GM12873 (cell line): ENCODE measurements at regions not wholly inside any gene's neighbourhood (a gene's known extent, or its start where the extent isn't known, plus 50 kb on each side); places are given as distances from the start of the nearest gene placed in this dataset.

Experiments
- CTCF ChIP-seq: IDR thresholded peaks from 2 replicates; pipeline ENCODE4 v1.5.1; 2012; ENCODE audit warnings: low read depth, mild to moderate bottlenecking, moderate library complexity, low read length, control low read depth; ENCODE audit not compliant: insufficient read depth; ENCODE audit errors: missing control alignments

GRCh38 chr1:199242147-199242546 is 603.3 kb downstream of the PTPRC start:
- no peak for TF ChIP-seq CTCF

GRCh38 chr1:199242601-199243000 is 603.8 kb downstream of the PTPRC start:
- no peak for TF ChIP-seq CTCF

GRCh38 chr1:199243423-199244061 is 604.7 kb downstream of the PTPRC start:
- peak; percentile 95 for TF ChIP-seq CTCF

- TF ChIP-seq CTCF = no peak
Measured at GRCh38 chr1:199245946-199246345, 607.1 kb downstream of the PTPRC start.

GRCh38 chr1:199246716-199247115 is 607.9 kb downstream of the PTPRC start:
- TF ChIP-seq CTCF = no peak

- no peak for TF ChIP-seq CTCF
Measured at GRCh38 chr1:199247891-199248290, 609.1 kb downstream of the PTPRC start.

GRCh38 chr1:199261328-199261727 is 622.5 kb downstream of the PTPRC start:
- no peak for TF ChIP-seq CTCF
